ENCODE measurements at regions not wholly inside any gene's neighbourhood (a gene's known extent, or its start where the extent isn't known, plus 50 kb on each side); places are given as distances from the start of the nearest gene placed in this dataset.

DNA sequence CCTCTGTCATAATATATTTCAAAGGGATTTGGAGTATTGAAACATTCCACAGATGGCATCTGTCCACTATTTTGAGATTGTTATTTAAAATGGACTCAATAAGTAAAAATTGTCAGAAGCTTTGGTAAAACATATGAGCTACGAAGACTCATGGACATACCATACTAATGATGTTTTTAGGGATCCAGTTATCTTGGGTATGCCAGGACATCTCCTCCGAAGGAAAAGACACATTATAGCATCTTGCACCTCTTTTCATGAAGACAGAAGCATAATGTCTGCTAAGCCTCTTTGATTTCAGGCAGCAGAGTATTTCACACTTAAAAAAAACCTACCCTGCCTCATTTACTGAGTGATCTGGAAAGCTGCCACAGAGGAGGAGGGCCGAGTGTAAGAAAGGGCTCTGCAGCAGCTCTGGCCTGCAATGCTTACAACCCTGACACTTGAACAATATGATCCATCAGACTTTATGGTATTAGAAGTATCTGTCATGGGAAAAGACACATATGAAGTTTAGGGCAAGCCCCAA is 284.8 kb downstream of the TUSC7 start:
- TF ChIP-seq CTBP1 (IDR thresholded peaks at IDR 0.05; ENCODE audit: borderline replicate concordance) (no peak), FOXK2 (IDR thresholded peaks at IDR 0.05) (no peak), SUZ12 (IDR thresholded peaks at IDR 0.05) (no peak), FOXM1 (IDR thresholded peaks at IDR 0.05; ENCODE audit: borderline replicate concordance) (no peak), ZNF384 (IDR thresholded peaks at IDR 0.05) (no peak), FOXA1 (IDR thresholded peaks at IDR 0.05) (no peak), L3MBTL2 (conservative IDR thresholded peaks at IDR 0.05) (no peak), ARNT (IDR thresholded peaks at IDR 0.05) (no peak), ELF4 (IDR thresholded peaks at IDR 0.05) (no peak)
- TF ChIP-seq, protein P1, sequence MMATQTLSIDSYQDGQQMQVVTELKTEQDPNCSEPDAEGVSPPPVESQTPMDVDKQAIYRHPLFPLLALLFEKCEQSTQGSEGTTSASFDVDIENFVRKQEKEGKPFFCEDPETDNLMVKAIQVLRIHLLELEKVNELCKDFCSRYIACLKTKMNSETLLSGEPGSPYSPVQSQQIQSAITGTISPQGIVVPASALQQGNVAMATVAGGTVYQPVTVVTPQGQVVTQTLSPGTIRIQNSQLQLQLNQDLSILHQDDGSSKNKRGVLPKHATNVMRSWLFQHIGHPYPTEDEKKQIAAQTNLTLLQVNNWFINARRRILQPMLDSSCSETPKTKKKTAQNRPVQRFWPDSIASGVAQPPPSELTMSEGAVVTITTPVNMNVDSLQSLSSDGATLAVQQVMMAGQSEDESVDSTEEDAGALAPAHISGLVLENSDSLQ (IDR thresholded peaks at IDR 0.05) = no peak
- ChIA-PET CTCF (no interaction called here), POLR2A (no interaction called here)
- DNase-seq (ENCODE audit: extremely low spot score) = no peak

DNA sequence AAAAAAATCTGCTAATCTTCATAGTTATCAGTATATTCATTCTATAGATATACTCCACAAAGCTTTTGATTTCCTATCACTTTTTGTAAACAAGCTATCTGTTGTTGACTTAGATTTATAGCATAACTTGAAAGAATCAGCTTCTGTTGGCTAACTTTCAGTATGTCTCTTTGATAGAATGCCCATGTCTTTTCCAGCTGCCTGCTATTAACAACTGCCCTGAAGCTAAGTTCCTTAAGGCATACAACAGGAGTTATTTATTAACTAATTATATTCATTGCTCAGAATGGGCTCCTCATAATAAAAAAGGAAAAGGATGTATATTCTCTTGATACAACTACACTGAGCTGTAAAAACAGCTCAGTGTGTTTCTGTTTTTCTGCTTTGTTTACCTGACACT is 293.9 kb downstream of the TUSC7 start:
- CTCF ChIA-PET = no interaction called here
- no peak for TF ChIP-seq FOXK2 (IDR thresholded peaks at IDR 0.05)
- no peak for TF ChIP-seq L3MBTL2 (conservative IDR thresholded peaks at IDR 0.05)
- POLR2A ChIA-PET = no interaction called here
- DNase-seq (ENCODE audit: extremely low spot score) = no peak

DNA sequence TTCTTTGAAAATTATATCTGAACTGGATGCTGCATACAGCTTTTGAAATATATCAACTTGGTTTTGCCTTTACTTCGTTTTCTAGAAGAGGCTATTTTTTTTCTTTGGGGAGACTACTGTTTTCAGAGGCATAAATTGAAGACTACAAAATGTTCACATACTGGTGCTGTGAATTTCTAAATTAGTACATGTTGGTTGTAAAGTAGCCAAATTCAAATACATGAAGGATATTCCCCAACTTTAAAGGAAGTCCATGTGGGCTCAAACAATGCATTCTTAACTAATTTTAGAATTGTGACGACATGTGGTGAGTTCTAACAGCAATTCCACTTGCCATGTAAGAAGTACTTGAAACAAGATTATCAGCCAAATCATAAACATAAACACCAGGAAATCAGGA is 295.7 kb downstream of the TUSC7 start:
- CTCF ChIA-PET = no interaction called here
- TF ChIP-seq CTBP1 (IDR thresholded peaks at IDR 0.05; ENCODE audit: borderline replicate concordance) (no peak), TARDBP (IDR thresholded peaks at IDR 0.05) (no peak), SUZ12 (IDR thresholded peaks at IDR 0.05) (no peak), HDGF (IDR thresholded peaks at IDR 0.05; ENCODE audit: borderline replicate concordance) (no peak), NFRKB (IDR thresholded peaks at IDR 0.05) (no peak), FOXA1 (IDR thresholded peaks at IDR 0.05) (no peak), ZNF384 (IDR thresholded peaks at IDR 0.05) (no peak), SP1 (IDR thresholded peaks at IDR 0.05) (no peak), LEF1 (IDR thresholded peaks at IDR 0.05; ENCODE audit: borderline replicate concordance) (no peak), ELF4 (IDR thresholded peaks at IDR 0.05) (no peak), FOXK2 (IDR thresholded peaks at IDR 0.05) (no peak), FOXM1 (IDR thresholded peaks at IDR 0.05; ENCODE audit: borderline replicate concordance) (no peak), ARNT (IDR thresholded peaks at IDR 0.05) (no peak)
- TF ChIP-seq, protein P1 (IDR thresholded peaks at IDR 0.05) = no peak
- DNase-seq (ENCODE audit: extremely low spot score) = no peak
- POLR2A ChIA-PET = no interaction called here

DNA sequence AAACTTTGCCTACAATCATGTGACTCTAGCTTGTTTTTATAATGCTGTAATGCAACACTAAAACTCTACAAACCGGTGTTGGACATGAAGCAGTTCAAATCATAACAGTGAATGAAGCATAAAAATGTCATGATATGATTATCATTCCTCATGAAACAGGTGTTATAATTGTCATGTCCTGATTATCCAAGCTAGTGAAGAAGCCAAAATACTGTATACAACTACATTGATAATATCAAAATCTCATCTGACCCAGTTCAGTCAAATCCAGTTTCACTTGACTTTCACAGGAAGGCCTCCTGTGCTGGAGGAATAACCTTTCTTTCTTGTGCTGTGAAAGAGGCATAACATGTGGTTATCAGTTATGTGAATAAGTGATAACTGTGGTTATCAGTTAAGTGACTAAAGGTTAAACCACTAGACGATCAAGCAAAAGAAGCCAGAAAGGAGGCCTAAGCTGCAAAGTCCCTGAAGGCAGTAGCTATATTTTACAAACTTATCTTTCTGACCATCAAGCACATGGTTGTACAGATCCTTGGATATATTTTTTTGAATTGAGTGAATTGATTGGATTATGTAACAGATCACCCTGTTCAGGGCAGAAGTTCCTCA is 296.4 kb downstream of the TUSC7 start:
- ChIA-PET CTCF (no interaction called here), POLR2A (no interaction called here)
- TF ChIP-seq SUZ12 (IDR thresholded peaks at IDR 0.05) = no peak
- TF ChIP-seq HDGF (IDR thresholded peaks at IDR 0.05; ENCODE audit: borderline replicate concordance) = no peak
- no peak for TF ChIP-seq FOXA1 (IDR thresholded peaks at IDR 0.05)
- TF ChIP-seq ARNT (IDR thresholded peaks at IDR 0.05) = no peak
- TF ChIP-seq NFRKB (IDR thresholded peaks at IDR 0.05) = no peak
- no peak for DNase-seq (ENCODE audit: extremely low spot score)

DNA sequence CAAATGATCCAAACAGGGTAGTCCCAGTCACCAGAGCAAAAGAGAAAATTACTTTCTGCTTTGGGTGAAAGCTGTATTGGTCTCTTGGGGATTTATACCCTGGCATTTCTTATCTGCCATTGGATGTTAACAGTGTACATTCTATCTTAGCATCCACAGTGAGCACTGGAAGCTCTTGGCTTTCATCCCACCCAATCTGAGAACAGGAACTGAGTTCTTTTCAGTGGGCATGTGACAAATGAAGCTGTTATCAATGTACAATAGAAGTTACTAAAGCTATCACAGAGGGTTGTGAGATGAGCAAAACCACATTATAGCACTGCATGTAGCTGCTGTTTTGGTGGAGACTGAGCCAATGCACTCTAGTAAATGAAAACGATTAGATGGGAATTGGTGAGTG is 300.7 kb downstream of the TUSC7 start:
- DNase-seq (ENCODE audit: extremely low spot score) = no peak
- TF ChIP-seq BHLHE40 (IDR thresholded peaks at IDR 0.05; ENCODE audit: borderline replicate concordance) = no peak
- no peak for TF ChIP-seq ELF4 (IDR thresholded peaks at IDR 0.05)
- no peak for TF ChIP-seq CTBP1 (IDR thresholded peaks at IDR 0.05; ENCODE audit: borderline replicate concordance)
- TF ChIP-seq TARDBP (IDR thresholded peaks at IDR 0.05) = no peak
- no peak for TF ChIP-seq HDGF (IDR thresholded peaks at IDR 0.05; ENCODE audit: borderline replicate concordance)
- no peak for TF ChIP-seq SUZ12 (IDR thresholded peaks at IDR 0.05)
- TF ChIP-seq FOXA1 (IDR thresholded peaks at IDR 0.05) = no peak
- TF ChIP-seq ARNT (IDR thresholded peaks at IDR 0.05) = no peak
- TF ChIP-seq L3MBTL2 (conservative IDR thresholded peaks at IDR 0.05) = no peak
- no peak for TF ChIP-seq LEF1 (IDR thresholded peaks at IDR 0.05; ENCODE audit: borderline replicate concordance)
- no peak for TF ChIP-seq FOXK2 (IDR thresholded peaks at IDR 0.05)
- no peak for TF ChIP-seq ZNF384 (IDR thresholded peaks at IDR 0.05)
- no peak for TF ChIP-seq FOXM1 (IDR thresholded peaks at IDR 0.05; ENCODE audit: borderline replicate concordance)
- no peak for TF ChIP-seq NFRKB (IDR thresholded peaks at IDR 0.05)
- ChIA-PET POLR2A (no interaction called here), CTCF (no interaction called here)

DNA sequence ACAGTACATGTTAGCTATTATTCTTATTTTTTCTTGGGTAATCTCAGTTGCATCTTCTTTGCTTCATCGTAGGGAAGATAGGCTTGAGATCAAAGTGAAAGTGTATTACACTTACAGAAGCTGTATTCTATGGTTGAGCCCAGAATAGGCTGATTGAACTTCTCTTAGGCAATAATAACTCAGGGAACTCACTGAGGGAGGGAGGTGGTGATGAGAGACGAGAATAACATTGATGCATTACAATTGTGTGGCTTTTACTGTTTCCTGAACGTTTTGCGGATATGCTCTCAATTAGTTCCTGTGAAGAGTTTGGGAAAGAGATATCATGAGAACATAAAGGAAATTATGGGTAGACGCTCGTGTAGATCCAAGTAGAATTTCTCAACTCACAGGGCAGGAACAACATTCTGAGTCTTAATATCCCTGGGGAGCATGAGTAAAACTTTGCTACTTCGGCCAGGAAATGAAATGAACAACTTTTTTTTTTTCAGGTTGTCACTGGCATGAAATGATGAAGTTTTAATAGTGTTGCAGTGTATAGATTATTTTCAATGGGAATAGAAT is 302.2 kb downstream of the TUSC7 start:
- DNase-seq (ENCODE audit: extremely low spot score) = no peak
- CTCF ChIA-PET = no interaction called here

More for the DNA sequence above, 302.2 kb downstream of the TUSC7 start:
- no peak for TF ChIP-seq HDGF (IDR thresholded peaks at IDR 0.05; ENCODE audit: borderline replicate concordance)
- no peak for TF ChIP-seq SUZ12 (IDR thresholded peaks at IDR 0.05)
- TF ChIP-seq, protein P1 (IDR thresholded peaks at IDR 0.05) = no peak
- no peak for TF ChIP-seq FOXK2 (IDR thresholded peaks at IDR 0.05)
- TF ChIP-seq TARDBP (IDR thresholded peaks at IDR 0.05) = no peak
- TF ChIP-seq ARNT (IDR thresholded peaks at IDR 0.05) = no peak
- no peak for TF ChIP-seq FOXM1 (IDR thresholded peaks at IDR 0.05; ENCODE audit: borderline replicate concordance)
- TF ChIP-seq BHLHE40 (IDR thresholded peaks at IDR 0.05; ENCODE audit: borderline replicate concordance) = no peak
- TF ChIP-seq ELF4 (IDR thresholded peaks at IDR 0.05) = no peak
- POLR2A ChIA-PET = no interaction called here
